Small intestine (tissue), 7 donors: ENCODE measurements at regions not wholly inside any gene's neighbourhood (a gene's known extent, or its start where the extent isn't known, plus 50 kb on each side); places are given as distances from the start of the nearest gene placed in this dataset.
A peak's percentile ranks its signal among the peaks of the same experiment; 100 is the strongest.

Experiments
- DNase-seq, 2 donors: peaks; one replicate each; pipeline versions ENCODE4 v3.0.0 to v3.0.0-alpha.2; 2013
- FAIRE-seq: peaks from 2 replicates; lab custom pipeline; 2012; peaks lifted over from hg19 to GRCh38; lab: Jason Lieb, UNC
- H3K27ac ChIP-seq, 3 donors: one replicate each; pipeline ENCODE4 v1.5.1; 2013; ENCODE audit warnings: low read length in 2 of 3, mild to moderate bottlenecking in 2 of 3, control low read depth in 1 of 3, inconsistent platforms in 1 of 3, low read depth in 1 of 3, moderate library complexity in 1 of 3
- H3K27me3 ChIP-seq, 3 donors: one replicate each; pipeline ENCODE4 v1.6.1; 2013; ENCODE audit warnings: low read length in 3 of 3, inconsistent platforms in 1 of 3; ENCODE audit not compliant: control insufficient read depth in 3 of 3, insufficient read depth in 3 of 3
- H3K36me3 ChIP-seq, 3 donors: one replicate each; pipeline ENCODE4 v1.6.1; 2013; ENCODE audit warnings: low read length in 3 of 3, inconsistent platforms in 1 of 3, low read depth in 1 of 3, mild to moderate bottlenecking in 1 of 3, moderate library complexity in 1 of 3; ENCODE audit not compliant: control insufficient read depth in 3 of 3, insufficient read depth in 2 of 3
- H3K4me1 ChIP-seq, 3 donors: one replicate each; pipeline ENCODE4 v1.6.1; 2013; ENCODE audit warnings: low read length in 2 of 3, inconsistent platforms in 1 of 3, low read depth in 1 of 3, mild to moderate bottlenecking in 1 of 3, moderate library complexity in 1 of 3; ENCODE audit not compliant: control insufficient read depth in 3 of 3, insufficient read depth in 2 of 3
- H3K4me3 ChIP-seq, 3 donors: one replicate each; pipeline ENCODE4 v1.5.1; 2013; ENCODE audit warnings: low read length in 3 of 3, control low read depth in 1 of 3, inconsistent platforms in 1 of 3, low read depth in 1 of 3, mild to moderate bottlenecking in 1 of 3, moderate library complexity in 1 of 3
- H3K9me3 ChIP-seq, 2 donors: one replicate each; pipeline ENCODE4 v1.6.1; 2013; ENCODE audit warnings: low read depth in 1 of 2, low read length in 1 of 2; ENCODE audit not compliant: control insufficient read depth in 2 of 2, insufficient read depth in 1 of 2
- WGBS, 3 donors: extraction: QIAGEN DNeasy Blood & Tissue Kit; methylation state at CpG; one replicate each; pipeline ENCODE4 v1.1.7; 2013; 5-methylcytosine and 5-hydroxymethylcytosine counted together
- donor health status: healthy with polysubstance abuse.
- donor health status: control.
- donor health status: control.
- donor health status: Bipolar disorder and iron deficiency.
- donor health status: healthy.

GRCh38 chr6:144349690-144350527 is 64.8 kb downstream of the UTRN start:
- H3K36me3 ChIP-seq: peaks cover 0 to 3% (median 0%) of the 10 kb centered on the region in 3 donors
- no peak for FAIRE-seq
- H3K4me1 ChIP-seq: peaks cover 0 to 3% (median 0%) of the 10 kb centered on the region in 3 donors
- WGBS, 3 donors: 34 to 48% (median 36%) methylated on average over 8 of the region's 8 CpGs
- H3K9me3 ChIP-seq: no peaks in the 10 kb centered on the region
- DNase-seq: no peak
- no peaks in the 10 kb centered on the region for H3K27me3 ChIP-seq
- no peak overlapping the region for H3K4me3 ChIP-seq
- peak overlapping the region; percentile 23 to 70 (median 66) for H3K27ac ChIP-seq

- peaks cover 0 to 3% (median 0%) of the 10 kb centered on the region in 3 donors for H3K36me3 ChIP-seq
- 56 to 80% (median 63%) methylated on average over 2 of the region's 2 CpGs for WGBS, 3 donors
- DNase-seq: no peak
- FAIRE-seq: no peak
- H3K27me3 ChIP-seq: no peaks in the 10 kb centered on the region
- no peak overlapping the region for H3K4me3 ChIP-seq
- H3K27ac ChIP-seq: no peak overlapping the region
- no peaks in the 10 kb centered on the region for H3K9me3 ChIP-seq
- peaks cover 0 to 3% (median 0%) of the 10 kb centered on the region in 3 donors for H3K4me1 ChIP-seq
These were observed 65.4 kb downstream of the UTRN start for GRCh38 chr6:144350528-144350880.

- Histone ChIP-seq H3K27me3 (no peaks in the 10 kb centered on the region), H3K27ac (peak overlapping the region in 2 of 3 donors; percentile 54 to 90), H3K9me3 (no peaks in the 10 kb centered on the region), H3K36me3 (peaks cover 0 to 3% (median 0%) of the 10 kb centered on the region in 3 donors), H3K4me3 (no peak overlapping the region), H3K4me1 (peaks cover 0 to 3% (median 0%) of the 10 kb centered on the region in 3 donors)
- FAIRE-seq: no peak
- DNase-seq: no peak
- 68 to 81% (median 73%) methylated on average over 8 of the region's 8 CpGs for WGBS, 3 donors
These were observed 66.4 kb downstream of the UTRN start for GRCh38 chr6:144351379-144352127.

GRCh38 chr6:144352331-144352730 is 67.2 kb downstream of the UTRN start:
- peaks cover 0 to 3% (median 0%) of the 10 kb centered on the region in 3 donors for H3K36me3 ChIP-seq
- DNase-seq (no peak), FAIRE-seq (no peak)
- H3K9me3 ChIP-seq: no peaks in the 10 kb centered on the region
- H3K4me3 ChIP-seq: no peak overlapping the region
- peaks cover 0 to under 1% (median 0%) of the 10 kb centered on the region in 3 donors for H3K4me1 ChIP-seq
- H3K27me3 ChIP-seq: no peaks in the 10 kb centered on the region
- no peak overlapping the region for H3K27ac ChIP-seq
- 78 to 97% (median 88%) methylated on average over 2 of the region's 2 CpGs for WGBS, 3 donors

- no peaks in the 10 kb centered on the region for H3K4me1 ChIP-seq
- FAIRE-seq (no peak), DNase-seq (no peak)
- WGBS, 3 donors: 68 to 83% (median 70%) methylated on average over 5 of the region's 5 CpGs
- no peak overlapping the region for H3K4me3 ChIP-seq
- H3K36me3 ChIP-seq: peaks cover 0 to 3% (median 0%) of the 10 kb centered on the region in 3 donors
- no peaks in the 10 kb centered on the region for H3K9me3 ChIP-seq
- H3K27ac ChIP-seq: peak overlapping the region in 1 of 3 donors; percentile 2
- no peaks in the 10 kb centered on the region for H3K27me3 ChIP-seq
These were observed 68.8 kb downstream of the UTRN start for GRCh38 chr6:144353871-144354314.

- WGBS, 3 donors: 88 to 93% (median 93%) methylated on average over 1 of the region's 1 CpG
- Histone ChIP-seq H3K9me3 (no peaks in the 10 kb centered on the region), H3K27ac (no peak overlapping the region), H3K4me1 (peaks cover 0 to 7% (median 0%) of the 10 kb centered on the region in 3 donors), H3K4me3 (no peak overlapping the region), H3K36me3 (peaks cover 0 to 4% (median 0%) of the 10 kb centered on the region in 3 donors), H3K27me3 (no peaks in the 10 kb centered on the region)
- no peak for FAIRE-seq
- DNase-seq: no peak
These were observed 74.6 kb downstream of the UTRN start for GRCh38 chr6:144359783-144360182.

- Histone ChIP-seq H3K4me3 (no peak overlapping the region), H3K27me3 (no peaks in the 10 kb centered on the region), H3K27ac (peak overlapping the region in 1 of 3 donors; percentile 16), H3K4me1 (peaks cover 0 to 7% (median 0%) of the 10 kb centered on the region in 3 donors), H3K36me3 (peaks cover 0 to 4% (median 0%) of the 10 kb centered on the region in 3 donors), H3K9me3 (no peaks in the 10 kb centered on the region)
- 83 to 96% (median 92%) methylated on average over 4 of the region's 4 CpGs for WGBS, 3 donors
- DNase-seq: no peak
- FAIRE-seq: no peak
These were observed 75.3 kb downstream of the UTRN start for GRCh38 chr6:144360401-144360800.

GRCh38 chr6:144361016-144361415 is 75.9 kb downstream of the UTRN start:
- no peak for DNase-seq
- Histone ChIP-seq H3K4me3 (no peak overlapping the region), H3K27ac (no peak overlapping the region), H3K9me3 (no peaks in the 10 kb centered on the region), H3K4me1 (peaks cover 0 to 7% (median 0%) of the 10 kb centered on the region in 3 donors), H3K27me3 (no peaks in the 10 kb centered on the region), H3K36me3 (peaks cover 0 to 4% (median 0%) of the 10 kb centered on the region in 3 donors)
- no peak for FAIRE-seq
- WGBS, 3 donors: 94 to 100% (median 97%) methylated on average over 1 of the region's 1 CpG
